ENCODE measurements at regions not wholly inside any gene's neighbourhood (a gene's known extent, or its start where the extent isn't known, plus 50 kb on each side); places are given as distances from the start of the nearest gene placed in this dataset.

- Histone ChIP-seq H3K4me3 (ENCODE audit: low read length) (no peak overlapping the region), H2AFZ (ENCODE audit: low read depth, low read length) (no peak overlapping the region), H3K36me3 (ENCODE audit: insufficient read depth, low read length) (no peaks in the 10 kb centered on the region), H4K20me1 (ENCODE audit: insufficient read depth) (no peaks in the 10 kb centered on the region), H3K9me3 (ENCODE audit: low read length) (no peaks in the 10 kb centered on the region), H3K27ac (ENCODE audit: low read length) (peak overlapping the region; percentile 70), H3K4me2 (ENCODE audit: low read length) (no peak overlapping the region), H3K9ac (ENCODE audit: low read length) (no peak overlapping the region), H3K9me2 (ENCODE audit: insufficient read depth, low read length) (no peaks in the 10 kb centered on the region), H3K27me3 (ENCODE audit: insufficient read depth, low read depth, low read length) (no peaks in the 10 kb centered on the region), H3K79me2 (replicated peaks; ENCODE audit: insufficient read depth, low read length) (peaks cover 5% of the 10 kb centered on the region), H3F3A (ENCODE audit: insufficient read depth, low read length, poor library complexity, severe bottlenecking) (peaks cover 11% of the 10 kb centered on the region)
- TF ChIP-seq CTCF (IDR thresholded peaks at IDR 0.05; ENCODE audit: poor library complexity, severe bottlenecking) (no peak), POLR2AphosphoS5 (IDR thresholded peaks at IDR 0.05) (no peak), EP300 (conservative IDR thresholded peaks at IDR 0.05; ENCODE audit: poor library complexity, severe bottlenecking) (no peak), MXI1 (conservative IDR thresholded peaks at IDR 0.05; ENCODE audit: poor library complexity, severe bottlenecking) (no peak), EZH2 (IDR thresholded peaks at IDR 0.05; ENCODE audit: borderline replicate concordance, insufficient read depth, low read length, poor library complexity, severe bottlenecking) (no peak), SMC3 (conservative IDR thresholded peaks at IDR 0.05; ENCODE audit: poor library complexity) (no peak), REST (IDR thresholded peaks at IDR 0.05; ENCODE audit: borderline replicate concordance) (no peak)
Observed at GRCh38 chr6:23447731-23448130, 678.3 kb upstream of the NRSN1 start.

DNA sequence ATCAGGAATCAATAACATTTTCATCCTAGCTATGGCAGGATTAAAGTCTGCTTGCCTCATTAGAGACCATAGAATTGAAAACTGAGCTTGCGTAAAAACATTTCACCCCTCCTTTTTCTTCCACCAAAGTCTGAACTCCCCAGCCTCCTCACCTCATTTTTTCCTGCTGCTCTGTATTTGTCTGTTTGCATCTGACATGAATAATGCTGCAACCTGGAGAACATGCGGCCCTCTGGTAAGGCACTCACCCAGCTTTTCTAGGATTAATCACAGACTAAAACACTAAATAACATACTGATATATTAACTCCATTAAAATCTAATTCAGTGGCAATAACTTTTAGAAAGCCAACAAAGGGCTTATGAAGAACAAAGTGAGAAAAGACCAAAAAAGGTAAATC lies 677.7 kb upstream of the NRSN1 start:
- Histone ChIP-seq H3K4me3 (ENCODE audit: low read length) (no peak overlapping the region), H4K20me1 (ENCODE audit: insufficient read depth) (no peaks in the 10 kb centered on the region), H3K4me2 (ENCODE audit: low read length) (no peak overlapping the region), H3K27me3 (ENCODE audit: insufficient read depth, low read depth, low read length) (no peaks in the 10 kb centered on the region), H3K9ac (ENCODE audit: low read length) (no peak overlapping the region), H3K27ac (ENCODE audit: low read length) (peak overlapping the region; percentile 70), H3K79me2 (replicated peaks; ENCODE audit: insufficient read depth, low read length) (peaks cover 5% of the 10 kb centered on the region), H3K9me3 (ENCODE audit: low read length) (no peaks in the 10 kb centered on the region), H3K36me3 (ENCODE audit: insufficient read depth, low read length) (no peaks in the 10 kb centered on the region), H3K9me2 (ENCODE audit: insufficient read depth, low read length) (no peaks in the 10 kb centered on the region), H3F3A (ENCODE audit: insufficient read depth, low read length, poor library complexity, severe bottlenecking) (peaks cover 11% of the 10 kb centered on the region), H2AFZ (ENCODE audit: low read depth, low read length) (no peak overlapping the region)
- TF ChIP-seq TAF1 (IDR thresholded peaks at IDR 0.05; ENCODE audit: low read depth): no peak
- TF ChIP-seq POLR2AphosphoS5 (IDR thresholded peaks at IDR 0.05): no peak
- no peak for TF ChIP-seq RAD21 (conservative IDR thresholded peaks at IDR 0.05)
- no peak for TF ChIP-seq MXI1 (conservative IDR thresholded peaks at IDR 0.05; ENCODE audit: poor library complexity, severe bottlenecking)
- no peak for TF ChIP-seq REST (IDR thresholded peaks at IDR 0.05; ENCODE audit: borderline replicate concordance)
- no peak for TF ChIP-seq EZH2 (IDR thresholded peaks at IDR 0.05; ENCODE audit: borderline replicate concordance, insufficient read depth, low read length, poor library complexity, severe bottlenecking)
- no peak for TF ChIP-seq CTCF (IDR thresholded peaks at IDR 0.05; ENCODE audit: poor library complexity, severe bottlenecking)
- no peak for TF ChIP-seq EP300 (conservative IDR thresholded peaks at IDR 0.05; ENCODE audit: poor library complexity, severe bottlenecking)
- TF ChIP-seq SMC3 (conservative IDR thresholded peaks at IDR 0.05; ENCODE audit: poor library complexity): no peak

Measured in neural cell (in vitro differentiated cells).